Transverse colon (tissue), 4 donors: ENCODE measurements at regions not wholly inside any gene's neighbourhood (a gene's known extent, or its start where the extent isn't known, plus 50 kb on each side); places are given as distances from the start of the nearest gene placed in this dataset.

Experiments used
- DNase-seq: peaks from one replicate; pipeline ENCODE4 v3.0.0-alpha.2; 2019
- H3K27ac ChIP-seq, 4 donors: fragments of 200-600 bp; sonication (generic); 2 replicates each; pipeline ENCODE4 v1.5.1; 2016 to 2018; ENCODE audit warnings: inconsistent platforms in 4 of 4
- H3K27me3 ChIP-seq: fragments of 200-600 bp; sonication (generic); 2 replicates; pipeline ENCODE4 v1.5.1; 2017; ENCODE audit warnings: inconsistent platforms
- H3K36me3 ChIP-seq, 4 donors: fragments of 200-600 bp; sonication (generic); 2 replicates each; pipeline ENCODE4 v1.5.1; 2017 to 2019; ENCODE audit warnings: inconsistent platforms in 4 of 4
- H3K4me1 ChIP-seq, 4 donors: fragments of 200-600 bp; sonication (generic); 2 replicates each; pipeline ENCODE4 v1.5.1; 2017 to 2020; ENCODE audit warnings: inconsistent platforms in 4 of 4
- H3K4me3 ChIP-seq, 4 donors: fragments of 200-600 bp; sonication (generic); 1 replicate in 1 of 4; 2 replicates in 3 of 4; pipeline versions ENCODE4 v1.5.1 to v1.6.1; 2017 to 2019; ENCODE audit warnings: inconsistent platforms in 4 of 4
- H3K9me3 ChIP-seq, 2 donors: fragments of 200-600 bp; sonication (generic); 2 replicates each; pipeline ENCODE4 v1.5.1; 2017 to 2019; ENCODE audit warnings: inconsistent platforms in 2 of 2
- EP300 ChIP-seq: sonication (generic); formaldehyde crosslinking; IDR thresholded peaks from one replicate; pipeline ENCODE4 v1.6.1; 2017; ENCODE audit warnings: antibody characterized with exemption, low read depth
- POLR2A ChIP-seq: fragments of 450-650 bp; IDR thresholded peaks from one replicate; pipeline ENCODE4 v1.6.1; 2016; ENCODE audit warnings: antibody characterized with exemption, mild to moderate bottlenecking, moderate library complexity
- POLR2AphosphoS5 ChIP-seq, 3 donors: sonication (generic); formaldehyde crosslinking; IDR thresholded peaks; one replicate each; pipeline ENCODE4 v1.6.1; 2016; ENCODE audit warnings: antibody characterized with exemption in 3 of 3
- WGBS, 2 donors: methylation state at CpG; one replicate each; pipeline ENCODE4 v1.1.5; 2018; ENCODE audit warnings: low coverage in 1 of 2; 5-methylcytosine and 5-hydroxymethylcytosine counted together
- in situ Hi-C, 4 donors: fragments of 200-750 bp; cut with MboI; loops; one replicate each; pipeline versions ENCODE4 v1.15.0 to v1.15.1; 2017; ENCODE audit warnings: low sequenced_read_pairs in 3 of 4, low pct_ligation_motif_present in 1 of 4, low pct_unique_long_range_greater_than_20kb in 1 of 4
- intact Hi-C: fragments of 100-400 bp; cut with DNase I; formaldehyde crosslinking; loops from one replicate; pipeline ENCODE4 v1.15.1; 2023; ENCODE audit warnings: low total_unique reads
- TF ChIP-seq, protein P1 (sequence below), 5 experiments: fragments of 200-600 bp in 3 of 5; fragments of 450-650 bp in 2 of 5; sonication (generic) in 3 of 5; IDR thresholded peaks; 1 replicate in 2 of 5; 2 replicates in 3 of 5; pipeline ENCODE4 v1.5.1; 2016 to 2017; ENCODE audit warnings: antibody characterized with exemption in 5 of 5, inconsistent platforms in 3 of 5, mild to moderate bottlenecking in 2 of 5, moderate library complexity in 1 of 5

DNA sequence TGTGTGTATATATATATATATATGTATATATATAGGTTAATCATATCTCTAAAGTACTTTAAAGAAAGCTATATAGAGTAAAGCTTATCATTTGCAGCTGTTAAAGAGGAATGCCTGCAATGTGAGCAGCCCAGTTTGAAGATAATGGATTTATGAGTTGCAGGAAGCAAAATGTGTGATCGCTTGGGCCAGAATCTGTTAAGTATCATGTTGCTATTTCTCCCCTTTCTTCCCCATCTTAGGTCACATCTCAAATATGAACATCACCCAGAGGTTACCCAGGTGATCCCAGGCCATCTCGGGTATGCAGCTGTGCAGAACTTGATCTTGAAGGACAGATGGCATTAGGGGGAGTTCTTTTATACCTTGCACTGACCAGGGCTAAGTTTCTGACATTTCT lies 316.5 kb downstream of the MTX2 start:
- Histone ChIP-seq H3K4me3 (no peak overlapping the region), H3K4me1 (peaks cover 0 to 32% (median 24%) of the 10 kb centered on the region in 4 donors), H3K36me3 (no peaks in the 10 kb centered on the region), H3K27ac (no peak overlapping the region), H3K9me3 (no peaks in the 10 kb centered on the region), H3K27me3 (no peaks in the 10 kb centered on the region)
- 43 to 75% methylated on average over 1 to 2 of the region's 2 CpGs for WGBS, 2 donors
- in situ Hi-C loops (no loop called here), intact Hi-C loops (no loop called here)
- TF ChIP-seq POLR2A, result no peak
- no peak for TF ChIP-seq EP300
- TF ChIP-seq, protein P1, sequence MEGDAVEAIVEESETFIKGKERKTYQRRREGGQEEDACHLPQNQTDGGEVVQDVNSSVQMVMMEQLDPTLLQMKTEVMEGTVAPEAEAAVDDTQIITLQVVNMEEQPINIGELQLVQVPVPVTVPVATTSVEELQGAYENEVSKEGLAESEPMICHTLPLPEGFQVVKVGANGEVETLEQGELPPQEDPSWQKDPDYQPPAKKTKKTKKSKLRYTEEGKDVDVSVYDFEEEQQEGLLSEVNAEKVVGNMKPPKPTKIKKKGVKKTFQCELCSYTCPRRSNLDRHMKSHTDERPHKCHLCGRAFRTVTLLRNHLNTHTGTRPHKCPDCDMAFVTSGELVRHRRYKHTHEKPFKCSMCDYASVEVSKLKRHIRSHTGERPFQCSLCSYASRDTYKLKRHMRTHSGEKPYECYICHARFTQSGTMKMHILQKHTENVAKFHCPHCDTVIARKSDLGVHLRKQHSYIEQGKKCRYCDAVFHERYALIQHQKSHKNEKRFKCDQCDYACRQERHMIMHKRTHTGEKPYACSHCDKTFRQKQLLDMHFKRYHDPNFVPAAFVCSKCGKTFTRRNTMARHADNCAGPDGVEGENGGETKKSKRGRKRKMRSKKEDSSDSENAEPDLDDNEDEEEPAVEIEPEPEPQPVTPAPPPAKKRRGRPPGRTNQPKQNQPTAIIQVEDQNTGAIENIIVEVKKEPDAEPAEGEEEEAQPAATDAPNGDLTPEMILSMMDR (IDR thresholded peaks at IDR 0.05), result no peak
- no peak for TF ChIP-seq POLR2AphosphoS5 (IDR thresholded peaks at IDR 0.05)
- no peak for DNase-seq

GRCh38 chr2:176589287-176589686 lies 320.0 kb downstream of the MTX2 start:
- no peak overlapping the region for H3K27ac ChIP-seq
- no peak for DNase-seq
- peaks cover 0 to 10% (median 5%) of the 10 kb centered on the region in 4 donors for H3K4me1 ChIP-seq
- TF ChIP-seq POLR2AphosphoS5 (IDR thresholded peaks at IDR 0.05) (no peak), EP300 (no peak), POLR2A (no peak)
- TF ChIP-seq, protein P1 (IDR thresholded peaks at IDR 0.05), result no peak
- H3K9me3 ChIP-seq, result no peaks in the 10 kb centered on the region
- H3K27me3 ChIP-seq, result no peaks in the 10 kb centered on the region
- in situ Hi-C loops, result no loop called here
- no peak overlapping the region for H3K4me3 ChIP-seq
- intact Hi-C loops, result no loop called here
- H3K36me3 ChIP-seq, result no peaks in the 10 kb centered on the region
- WGBS, 2 donors, result 74 to 84% methylated on average over 7 of the region's 7 CpGs

- TF ChIP-seq, protein P1 (IDR thresholded peaks at IDR 0.05), result no peak
- TF ChIP-seq POLR2AphosphoS5 (IDR thresholded peaks at IDR 0.05) (no peak), POLR2A (no peak), EP300 (no peak)
- no peaks in the 10 kb centered on the region for H3K36me3 ChIP-seq
- H3K4me3 ChIP-seq, result no peak overlapping the region
- 76 to 84% methylated on average over 10 to 11 of the region's 11 CpGs for WGBS, 2 donors
- no peak overlapping the region for H3K27ac ChIP-seq
- no peaks in the 10 kb centered on the region for H3K9me3 ChIP-seq
- DNase-seq, result no peak
- in situ Hi-C loops (no loop called here), intact Hi-C loops (no loop called here)
- H3K4me1 ChIP-seq, result peaks cover 0 to 4% (median 0%) of the 10 kb centered on the region in 4 donors
- no peaks in the 10 kb centered on the region for H3K27me3 ChIP-seq
Measured at GRCh38 chr2:176589825-176590440, 320.7 kb downstream of the MTX2 start.

DNA sequence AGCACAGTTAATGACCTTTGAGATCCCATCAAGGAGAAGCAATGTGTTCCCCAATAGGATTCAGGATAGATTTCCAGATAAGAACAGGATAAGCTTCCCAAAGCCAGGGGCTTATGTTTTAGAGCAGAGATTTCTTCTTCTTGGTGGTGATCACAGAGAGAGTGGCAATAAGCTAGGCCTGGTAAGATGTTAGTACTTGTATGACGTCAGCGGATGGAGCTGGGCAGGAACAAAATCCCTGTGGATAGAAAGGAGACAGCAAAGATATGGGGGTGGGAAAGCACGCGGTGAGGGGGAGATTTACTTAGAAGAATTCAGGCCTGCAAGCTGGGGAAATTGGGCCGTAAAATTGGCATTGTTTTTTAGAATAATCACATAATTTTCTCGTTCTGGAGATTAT lies 323.0 kb downstream of the MTX2 start:
- peaks cover 0 to 8% (median 0%) of the 10 kb centered on the region in 4 donors for H3K4me1 ChIP-seq
- TF ChIP-seq, protein P1 (IDR thresholded peaks at IDR 0.05), result no peak
- no peak for TF ChIP-seq POLR2AphosphoS5 (IDR thresholded peaks at IDR 0.05)
- no peak for TF ChIP-seq EP300
- TF ChIP-seq POLR2A, result no peak
- no peaks in the 10 kb centered on the region for H3K9me3 ChIP-seq
- no peaks in the 10 kb centered on the region for H3K36me3 ChIP-seq
- no peak overlapping the region for H3K27ac ChIP-seq
- DNase-seq, result no peak
- WGBS, 2 donors, result 84 to 90% methylated on average over 1 to 6 of the region's 6 CpGs
- H3K4me3 ChIP-seq, result no peak overlapping the region
- no peaks in the 10 kb centered on the region for H3K27me3 ChIP-seq
- in situ Hi-C loops, result no loop called here
- intact Hi-C loops, result no loop called here
